ENCODE measurements at regions not wholly inside any gene's neighbourhood (a gene's known extent, or its start where the extent isn't known, plus 50 kb on each side); places are given as distances from the start of the nearest gene placed in this dataset.
A peak's percentile ranks its signal among the peaks of the same experiment; 100 is the strongest.

- H3K9me3 ChIP-seq (ENCODE audit: control insufficient read depth in 2 of 2, low read length in 2 of 2): peaks cover 0 to 4% of the 10 kb centered on the region in 2 experiments
- H3K4me3 ChIP-seq (ENCODE audit: low read depth, low read length): no peak overlapping the region
- no peaks in the 10 kb centered on the region for H3K4me1 ChIP-seq (ENCODE audit: control insufficient read depth, insufficient read depth, low read length, poor library complexity, severe bottlenecking)
- no peaks in the 10 kb centered on the region for H3K4me1 Mint-ChIP-seq
- H3K36me3 Mint-ChIP-seq: no peaks in the 10 kb centered on the region
- H3K27ac ChIP-seq (ENCODE audit: insufficient read depth, low read length, poor library complexity, severe bottlenecking): no peak overlapping the region
- no peaks in the 10 kb centered on the region for H3K27me3 ChIP-seq (ENCODE audit: control insufficient read depth, insufficient read depth, low read length)
- H3K36me3 ChIP-seq (ENCODE audit: control insufficient read depth, insufficient read depth, low read length): no peaks in the 10 kb centered on the region
- no peak overlapping the region for H3K27ac Mint-ChIP-seq
- no peak overlapping the region for H3K4me3 Mint-ChIP-seq
- DNase-seq (no peak), ATAC-seq (ENCODE audit: low read depth in 2 of 2) (no peak)
- H3K9me3 Mint-ChIP-seq: peaks cover 2 to 34% (median 4%) of the 10 kb centered on the region in 7 donors
- no peaks in the 10 kb centered on the region for H3K27me3 Mint-ChIP-seq
Observed at GRCh38 chr14:84584511-84584910, 945.4 kb upstream of the FLRT2 start.

- Mint-ChIP-seq H3K27ac (no peak overlapping the region), H3K4me3 (no peak overlapping the region), H3K36me3 (no peaks in the 10 kb centered on the region), H3K27me3 (no peaks in the 10 kb centered on the region), H3K4me1 (no peaks in the 10 kb centered on the region), H3K9me3 (peaks cover 0 to 18% (median 3%) of the 10 kb centered on the region in 7 donors)
- H3K27ac ChIP-seq (ENCODE audit: insufficient read depth, low read length, poor library complexity, severe bottlenecking): no peak overlapping the region
- H3K4me1 ChIP-seq (ENCODE audit: control insufficient read depth, insufficient read depth, low read length, poor library complexity, severe bottlenecking): no peaks in the 10 kb centered on the region
- no peak overlapping the region for H3K4me3 ChIP-seq (ENCODE audit: low read depth, low read length)
- H3K36me3 ChIP-seq (ENCODE audit: control insufficient read depth, insufficient read depth, low read length): no peaks in the 10 kb centered on the region
- H3K27me3 ChIP-seq (ENCODE audit: control insufficient read depth, insufficient read depth, low read length): no peaks in the 10 kb centered on the region
- DNase-seq: no peak
- no peak for ATAC-seq (ENCODE audit: low read depth in 2 of 2)
- peaks cover 0 to 4% of the 10 kb centered on the region in 2 experiments for H3K9me3 ChIP-seq (ENCODE audit: control insufficient read depth in 2 of 2, low read length in 2 of 2)
Observed at GRCh38 chr14:84591827-84592445, 938.0 kb upstream of the FLRT2 start.

GRCh38 chr14:84592770-84593169 lies 937.2 kb upstream of the FLRT2 start:
- H3K4me1 Mint-ChIP-seq: no peaks in the 10 kb centered on the region
- no peak overlapping the region for H3K4me3 Mint-ChIP-seq
- no peak overlapping the region for H3K4me3 ChIP-seq (ENCODE audit: low read depth, low read length)
- no peak overlapping the region for H3K27ac ChIP-seq (ENCODE audit: insufficient read depth, low read length, poor library complexity, severe bottlenecking)
- H3K36me3 ChIP-seq (ENCODE audit: control insufficient read depth, insufficient read depth, low read length): no peaks in the 10 kb centered on the region
- ATAC-seq (ENCODE audit: low read depth in 2 of 2) (no peak), DNase-seq (no peak)
- no peak overlapping the region for H3K27ac Mint-ChIP-seq
- H3K9me3 Mint-ChIP-seq: peaks cover 0 to 12% (median 3%) of the 10 kb centered on the region in 7 donors
- no peaks in the 10 kb centered on the region for H3K4me1 ChIP-seq (ENCODE audit: control insufficient read depth, insufficient read depth, low read length, poor library complexity, severe bottlenecking)
- peaks cover 0 to 4% of the 10 kb centered on the region in 2 experiments for H3K9me3 ChIP-seq (ENCODE audit: control insufficient read depth in 2 of 2, low read length in 2 of 2)
- H3K36me3 Mint-ChIP-seq: no peaks in the 10 kb centered on the region
- H3K27me3 Mint-ChIP-seq: no peaks in the 10 kb centered on the region
- H3K27me3 ChIP-seq (ENCODE audit: control insufficient read depth, insufficient read depth, low read length): no peaks in the 10 kb centered on the region

- peaks cover 0 to 12% (median 1%) of the 10 kb centered on the region in 7 donors for H3K9me3 Mint-ChIP-seq
- Histone ChIP-seq H3K4me1 (ENCODE audit: control insufficient read depth, insufficient read depth, low read length, poor library complexity, severe bottlenecking) (no peaks in the 10 kb centered on the region), H3K27ac (ENCODE audit: insufficient read depth, low read length, poor library complexity, severe bottlenecking) (no peak overlapping the region), H3K36me3 (ENCODE audit: control insufficient read depth, insufficient read depth, low read length) (no peaks in the 10 kb centered on the region), H3K4me3 (ENCODE audit: low read depth, low read length) (no peak overlapping the region), H3K27me3 (ENCODE audit: control insufficient read depth, insufficient read depth, low read length) (no peaks in the 10 kb centered on the region), H3K9me3 (ENCODE audit: control insufficient read depth in 2 of 2, low read length in 2 of 2) (peaks cover 0 to 2% of the 10 kb centered on the region in 2 experiments)
- H3K27ac Mint-ChIP-seq: no peak overlapping the region
- ATAC-seq (ENCODE audit: low read depth in 2 of 2): no peak
- no peak overlapping the region for H3K4me3 Mint-ChIP-seq
- no peaks in the 10 kb centered on the region for H3K4me1 Mint-ChIP-seq
- H3K36me3 Mint-ChIP-seq: no peaks in the 10 kb centered on the region
- no peak for DNase-seq
- H3K27me3 Mint-ChIP-seq: no peaks in the 10 kb centered on the region
Observed at GRCh38 chr14:84610086-84610485, 919.9 kb upstream of the FLRT2 start.

- Mint-ChIP-seq H3K4me1 (no peaks in the 10 kb centered on the region), H3K4me3 (no peak overlapping the region), H3K27ac (no peak overlapping the region), H3K9me3 (peaks cover 0 to 16% (median 3%) of the 10 kb centered on the region in 7 donors), H3K36me3 (no peaks in the 10 kb centered on the region), H3K27me3 (no peaks in the 10 kb centered on the region)
- Histone ChIP-seq H3K27me3 (ENCODE audit: control insufficient read depth, insufficient read depth, low read length) (no peaks in the 10 kb centered on the region), H3K36me3 (ENCODE audit: control insufficient read depth, insufficient read depth, low read length) (no peaks in the 10 kb centered on the region), H3K9me3 (ENCODE audit: control insufficient read depth in 2 of 2, low read length in 2 of 2) (no peaks in the 10 kb centered on the region), H3K27ac (ENCODE audit: insufficient read depth, low read length, poor library complexity, severe bottlenecking) (no peak overlapping the region), H3K4me3 (ENCODE audit: low read depth, low read length) (no peak overlapping the region), H3K4me1 (ENCODE audit: control insufficient read depth, insufficient read depth, low read length, poor library complexity, severe bottlenecking) (no peaks in the 10 kb centered on the region)
- no peak for DNase-seq
- no peak for ATAC-seq (ENCODE audit: low read depth in 2 of 2)
Observed at GRCh38 chr14:84622357-84622756, 907.6 kb upstream of the FLRT2 start.

- Mint-ChIP-seq H3K27ac (no peak overlapping the region), H3K9me3 (peaks cover 3 to 30% (median 13%) of the 10 kb centered on the region in 7 donors), H3K4me1 (no peaks in the 10 kb centered on the region), H3K27me3 (no peaks in the 10 kb centered on the region), H3K36me3 (no peaks in the 10 kb centered on the region), H3K4me3 (peak overlapping the region in 1 of 4 donors; percentile 21)
- Histone ChIP-seq H3K4me3 (ENCODE audit: low read depth, low read length) (no peak overlapping the region), H3K27ac (ENCODE audit: insufficient read depth, low read length, poor library complexity, severe bottlenecking) (no peak overlapping the region), H3K4me1 (ENCODE audit: control insufficient read depth, insufficient read depth, low read length, poor library complexity, severe bottlenecking) (no peaks in the 10 kb centered on the region), H3K36me3 (ENCODE audit: control insufficient read depth, insufficient read depth, low read length) (no peaks in the 10 kb centered on the region), H3K9me3 (ENCODE audit: control insufficient read depth in 2 of 2, low read length in 2 of 2) (peaks cover 0 to 4% of the 10 kb centered on the region in 2 experiments), H3K27me3 (ENCODE audit: control insufficient read depth, insufficient read depth, low read length) (no peaks in the 10 kb centered on the region)
- DNase-seq (no peak), ATAC-seq (ENCODE audit: low read depth in 2 of 2) (no peak)
Observed at GRCh38 chr14:84643446-84643845, 886.5 kb upstream of the FLRT2 start.

- ATAC-seq (ENCODE audit: low read depth in 2 of 2) (no peak), DNase-seq (no peak)
- Histone ChIP-seq H3K27me3 (ENCODE audit: control insufficient read depth, insufficient read depth, low read length) (no peaks in the 10 kb centered on the region), H3K4me3 (ENCODE audit: low read depth, low read length) (no peak overlapping the region), H3K36me3 (ENCODE audit: control insufficient read depth, insufficient read depth, low read length) (no peaks in the 10 kb centered on the region), H3K4me1 (ENCODE audit: control insufficient read depth, insufficient read depth, low read length, poor library complexity, severe bottlenecking) (no peaks in the 10 kb centered on the region), H3K27ac (ENCODE audit: insufficient read depth, low read length, poor library complexity, severe bottlenecking) (no peak overlapping the region), H3K9me3 (ENCODE audit: control insufficient read depth in 2 of 2, low read length in 2 of 2) (no peaks in the 10 kb centered on the region)
- no peaks in the 10 kb centered on the region for H3K4me1 Mint-ChIP-seq
- peaks cover 3 to 24% (median 12%) of the 10 kb centered on the region in 7 donors for H3K9me3 Mint-ChIP-seq
- H3K27me3 Mint-ChIP-seq: no peaks in the 10 kb centered on the region
- H3K27ac Mint-ChIP-seq: no peak overlapping the region
- no peak overlapping the region for H3K4me3 Mint-ChIP-seq
- no peaks in the 10 kb centered on the region for H3K36me3 Mint-ChIP-seq
Observed at GRCh38 chr14:84646786-84647500, 883.0 kb upstream of the FLRT2 start.

- peaks cover 0 to 19% (median 11%) of the 10 kb centered on the region in 7 donors for H3K9me3 Mint-ChIP-seq
- no peak overlapping the region for H3K4me3 Mint-ChIP-seq
- H3K4me1 Mint-ChIP-seq: no peaks in the 10 kb centered on the region
- H3K9me3 ChIP-seq (ENCODE audit: control insufficient read depth in 2 of 2, low read length in 2 of 2): peaks cover 7% of the 10 kb centered on the region in 2 experiments
- H3K4me3 ChIP-seq (ENCODE audit: low read depth, low read length): no peak overlapping the region
- no peaks in the 10 kb centered on the region for H3K27me3 Mint-ChIP-seq
- ATAC-seq (ENCODE audit: low read depth in 2 of 2): no peak
- H3K27ac ChIP-seq (ENCODE audit: insufficient read depth, low read length, poor library complexity, severe bottlenecking): no peak overlapping the region
- H3K27me3 ChIP-seq (ENCODE audit: control insufficient read depth, insufficient read depth, low read length): no peaks in the 10 kb centered on the region
- no peak overlapping the region for H3K27ac Mint-ChIP-seq
- H3K36me3 Mint-ChIP-seq: no peaks in the 10 kb centered on the region
- H3K4me1 ChIP-seq (ENCODE audit: control insufficient read depth, insufficient read depth, low read length, poor library complexity, severe bottlenecking): no peaks in the 10 kb centered on the region
- DNase-seq: no peak
- no peaks in the 10 kb centered on the region for H3K36me3 ChIP-seq (ENCODE audit: control insufficient read depth, insufficient read depth, low read length)
Observed at GRCh38 chr14:84655014-84655413, 874.9 kb upstream of the FLRT2 start.
